ENCODE measurements at regions not wholly inside any gene's neighbourhood (a gene's known extent, or its start where the extent isn't known, plus 50 kb on each side); places are given as distances from the start of the nearest gene placed in this dataset.
"Not testable (repeated sequence)": the region's sequence is repeated elsewhere in the genome, so short reads cannot be mapped to it uniquely, and the experiment has no call there.

DNA sequence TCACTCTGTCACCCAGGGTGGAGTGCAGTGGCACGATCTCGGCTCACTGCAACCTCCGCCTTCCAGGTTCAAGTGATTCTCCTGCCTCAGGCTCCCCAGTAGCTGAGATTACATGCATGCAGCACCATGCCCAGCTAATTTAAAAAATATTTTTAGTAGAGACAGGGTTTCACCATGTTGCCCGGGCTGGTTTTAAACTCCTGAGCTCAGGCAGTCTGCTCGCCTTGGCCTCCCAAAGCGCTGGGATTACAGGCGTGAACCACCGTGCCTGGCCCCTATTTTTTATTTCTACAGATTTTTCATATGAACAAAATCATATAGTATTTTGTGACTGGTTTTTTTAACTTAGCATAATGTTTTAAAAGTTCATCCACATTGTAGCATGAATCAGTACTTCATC, 310.6 kb downstream of the RPS24 start:
- DNase-seq (ENCODE audit: low read depth): not testable (repeated sequence)

DNA sequence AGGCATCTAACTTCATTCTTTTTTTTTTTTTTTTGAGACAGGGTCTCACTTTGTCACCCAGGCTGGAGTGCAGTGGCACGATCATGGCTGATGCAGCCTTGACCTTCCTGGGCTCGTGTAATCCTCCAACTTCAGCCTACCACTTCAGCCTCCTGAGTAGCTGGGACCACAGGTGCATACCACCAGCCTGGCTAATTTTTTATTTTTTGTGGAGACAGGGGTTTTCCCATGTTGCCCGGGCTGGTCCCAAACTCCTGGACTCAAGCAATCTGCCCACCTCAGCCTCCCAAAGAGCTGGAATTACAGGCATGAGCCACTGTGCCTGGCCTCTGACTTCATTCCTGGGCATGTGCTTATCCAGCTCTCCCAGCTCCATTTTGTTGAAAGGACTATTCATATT, 311.9 kb downstream of the RPS24 start:
- DNase-seq (ENCODE audit: low read depth): not testable (repeated sequence)

DNA sequence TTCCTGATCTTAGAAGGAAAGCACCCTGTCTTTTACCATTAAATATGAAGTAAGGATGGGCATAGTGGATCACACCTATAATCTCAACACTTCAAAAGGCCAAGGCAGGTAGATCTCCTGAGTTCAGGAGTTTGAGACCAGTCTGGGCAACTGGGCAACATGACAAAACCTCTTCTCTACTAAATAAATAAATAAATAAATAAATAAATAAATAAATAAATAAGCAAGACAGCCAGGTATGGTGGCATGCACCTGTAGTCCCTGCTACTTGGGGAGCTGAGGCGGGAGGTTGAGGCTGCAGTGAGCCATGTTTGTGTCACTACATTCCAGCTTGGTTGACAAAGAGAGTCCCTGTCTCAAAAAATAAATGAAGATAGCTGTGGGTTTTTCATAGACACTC, 313.1 kb downstream of the RPS24 start:
- DNase-seq (ENCODE audit: low read depth): no peak

DNA sequence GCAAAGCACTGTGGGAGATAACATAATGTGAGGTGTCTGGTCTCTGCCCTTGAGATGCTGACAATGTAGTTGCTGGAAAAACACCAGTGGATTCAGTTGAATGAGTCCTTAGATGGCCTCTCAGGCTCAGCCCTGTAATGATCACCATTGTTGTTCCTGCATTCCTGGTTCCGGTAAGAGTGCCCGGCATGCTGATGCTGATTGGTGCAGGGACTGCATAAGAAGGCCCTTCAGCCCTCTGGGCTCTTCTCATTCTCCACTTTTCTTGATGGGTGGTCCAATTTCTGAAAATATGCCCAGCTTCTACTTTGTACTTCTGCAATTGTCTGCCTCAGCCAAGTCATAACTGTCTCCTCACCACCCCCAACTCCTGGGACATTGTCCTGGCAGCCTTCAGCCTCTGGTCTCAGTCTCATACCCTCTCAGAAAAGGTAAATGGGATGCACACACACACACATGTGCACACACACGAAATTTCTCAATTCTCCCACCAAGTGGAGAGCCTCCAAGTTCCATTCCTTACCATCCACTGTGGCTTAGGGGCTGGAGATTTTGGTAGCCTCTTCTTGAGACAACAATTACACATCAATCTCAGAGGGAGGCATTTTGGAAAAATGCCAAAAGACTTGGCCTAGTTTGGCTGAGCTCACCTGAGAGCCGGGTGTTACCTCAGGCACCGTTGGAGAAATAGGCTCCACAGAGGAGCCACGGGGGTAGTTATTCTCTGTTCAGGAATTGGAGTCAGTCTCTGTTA, 314.9 kb downstream of the RPS24 start:
- no peak for DNase-seq (ENCODE audit: low read depth)

DNA sequence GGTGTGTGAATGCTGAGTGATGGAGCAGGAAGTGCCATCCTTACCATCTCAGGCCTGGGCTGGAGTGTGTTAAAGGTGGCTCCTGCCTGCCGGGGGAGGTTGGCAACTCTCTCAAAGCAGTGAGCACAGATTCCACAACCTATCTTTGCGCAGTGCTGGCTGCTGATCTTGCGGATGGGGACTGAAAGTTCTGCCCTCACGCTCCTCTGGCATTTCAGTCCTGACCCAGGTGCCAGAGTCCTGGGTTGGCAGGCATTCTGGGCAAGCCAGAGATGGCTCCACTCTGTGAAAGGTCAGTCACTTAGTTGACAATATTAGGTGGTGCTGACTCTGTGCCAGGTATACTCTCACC, 315.5 kb downstream of the RPS24 start:
- DNase-seq (ENCODE audit: low read depth): no peak

DNA sequence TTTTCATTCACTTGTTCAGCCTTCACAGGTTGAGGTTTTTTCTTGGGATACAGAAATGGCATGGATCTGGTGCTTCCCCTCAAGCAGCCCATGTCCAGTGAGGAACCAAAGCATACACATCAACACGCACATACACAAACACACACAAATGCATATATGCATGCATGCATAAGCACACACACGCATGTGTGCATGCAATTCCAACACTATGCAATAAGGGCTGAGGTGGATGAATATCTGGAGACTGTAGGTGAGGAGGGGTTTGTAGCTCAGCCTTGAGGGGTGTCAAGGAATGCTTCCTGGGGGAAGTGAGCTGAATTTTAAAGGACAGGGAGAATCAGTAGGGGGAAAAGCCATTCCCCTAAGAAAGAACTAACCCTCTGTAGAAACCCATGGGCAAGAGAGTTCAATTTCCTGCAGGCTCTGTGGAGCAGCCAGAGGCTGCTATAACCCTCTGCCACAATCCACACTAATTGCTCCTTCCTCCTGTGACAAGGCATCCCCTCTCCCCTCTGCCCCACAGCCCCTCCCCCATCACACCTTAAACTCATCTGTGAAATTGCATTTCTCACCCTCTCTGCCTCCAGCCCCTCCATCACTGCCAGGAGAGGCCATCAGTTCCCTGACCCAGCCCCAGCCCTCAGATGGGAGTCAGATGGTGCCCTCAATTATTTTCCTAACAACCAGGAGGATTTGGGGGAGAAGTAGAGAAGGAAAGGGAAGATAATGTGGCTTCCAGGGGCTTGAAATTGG, 316.4 kb downstream of the RPS24 start:
- no peak for DNase-seq (ENCODE audit: low read depth)

DNA sequence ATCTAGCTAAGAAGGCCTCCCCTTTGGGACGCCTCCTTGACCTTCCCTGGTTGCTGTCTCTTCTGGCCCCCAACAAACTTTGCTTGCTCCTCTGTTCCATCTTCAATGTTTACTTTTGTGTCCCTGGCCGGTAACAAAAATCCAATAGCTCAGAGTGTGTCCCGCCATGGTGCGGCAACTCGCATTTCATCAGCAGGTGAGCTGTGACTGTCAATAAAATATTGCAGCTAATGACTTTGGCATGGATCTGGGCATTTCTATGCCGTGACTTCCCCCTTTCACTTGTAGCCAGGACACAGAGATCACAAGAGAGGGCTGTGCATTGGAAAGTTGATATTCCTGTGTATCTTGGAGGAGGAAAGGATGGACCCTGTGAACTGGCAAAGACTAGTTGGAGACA, 317.6 kb downstream of the RPS24 start:
- no peak for DNase-seq (ENCODE audit: low read depth)

DNA sequence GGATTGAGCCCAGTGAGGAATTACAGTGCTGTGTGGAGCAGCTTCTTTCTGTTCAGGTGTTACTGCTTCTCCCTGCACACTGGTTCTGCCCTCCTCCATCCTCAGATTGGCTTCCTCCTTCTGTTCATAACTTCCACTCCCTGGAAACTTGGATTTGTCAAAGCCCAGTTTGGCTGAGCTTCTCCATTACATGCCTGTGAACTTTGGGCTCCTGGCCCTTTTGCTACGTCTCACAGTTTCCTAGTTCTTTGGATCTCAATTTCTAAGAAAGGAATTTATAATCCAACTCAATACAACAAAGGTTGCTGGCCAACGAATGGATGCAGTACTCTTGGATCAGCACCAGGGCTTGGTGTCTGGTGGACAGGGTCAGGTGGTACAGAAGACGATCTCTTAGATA, 318.1 kb downstream of the RPS24 start:
- no peak for DNase-seq (ENCODE audit: low read depth)

DNA sequence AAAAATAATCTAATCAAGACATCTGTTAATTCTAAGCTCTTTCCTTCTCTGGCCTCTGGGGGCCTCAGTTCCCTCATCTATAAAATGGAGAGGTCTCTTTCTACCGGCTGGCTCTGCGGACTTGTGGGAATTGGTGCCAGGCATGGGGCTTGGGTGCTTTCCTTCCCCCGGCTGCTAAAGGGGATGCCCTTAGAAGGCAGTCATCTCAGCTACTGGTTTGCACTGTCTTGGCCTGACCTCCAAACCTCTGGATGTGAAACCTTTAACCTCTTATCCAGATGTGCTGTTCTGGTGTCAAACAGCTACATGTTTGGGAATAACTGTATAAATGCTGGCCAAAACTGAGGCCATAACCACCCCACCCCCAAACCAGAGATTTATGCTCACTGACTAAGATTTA, 320.0 kb downstream of the RPS24 start:
- no peak for DNase-seq (ENCODE audit: low read depth)

DNA sequence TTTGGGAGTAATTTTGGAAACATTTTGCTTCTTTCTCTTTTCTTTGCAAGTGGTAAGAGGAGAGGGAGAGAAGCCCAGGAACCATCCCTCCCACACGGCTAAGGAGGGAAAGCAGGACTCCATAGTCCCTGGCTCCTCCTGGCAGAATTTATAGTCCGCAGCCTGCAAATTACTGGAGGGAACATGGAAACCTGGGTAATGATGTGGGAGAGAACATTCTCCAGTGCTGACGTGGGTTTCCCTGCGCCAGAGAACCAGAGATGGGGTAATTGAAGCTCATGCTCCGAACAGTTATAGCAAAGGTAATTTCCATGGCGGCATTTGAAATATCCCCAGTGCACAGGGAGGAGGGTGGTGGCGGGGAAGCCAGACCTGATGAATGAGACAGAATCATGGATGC, 320.4 kb downstream of the RPS24 start:
- no peak for DNase-seq (ENCODE audit: low read depth)

DNA sequence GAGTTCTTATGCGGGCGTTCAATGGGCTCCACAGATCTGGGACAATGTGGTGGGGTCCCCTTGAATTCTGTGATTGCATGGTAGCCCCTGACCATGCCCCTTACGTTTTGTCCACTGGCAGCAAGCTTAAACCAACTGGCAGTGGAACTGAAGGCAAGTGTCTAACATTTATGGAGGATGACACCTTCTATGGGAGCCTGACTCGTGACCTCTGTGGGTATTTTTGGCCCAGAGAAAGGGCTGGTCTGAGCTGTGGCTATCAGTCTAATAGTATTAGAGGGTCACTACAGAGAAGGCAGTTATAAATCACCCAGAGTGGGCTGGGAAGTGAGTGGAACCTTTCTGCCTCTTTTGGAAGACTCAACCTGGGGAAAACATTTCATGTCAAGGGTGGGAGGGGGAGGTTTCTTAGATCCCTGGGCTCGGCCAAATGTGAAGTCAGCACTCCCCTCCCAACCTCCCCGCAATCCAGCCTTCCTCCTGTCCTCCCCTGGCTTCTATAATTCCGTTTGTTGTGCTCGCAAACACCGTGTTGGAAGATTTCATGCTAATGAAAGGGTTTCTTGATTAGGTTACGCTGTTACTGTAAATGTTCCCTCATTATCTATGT, 322.7 kb downstream of the RPS24 start:
- no peak for DNase-seq (ENCODE audit: low read depth)

DNA sequence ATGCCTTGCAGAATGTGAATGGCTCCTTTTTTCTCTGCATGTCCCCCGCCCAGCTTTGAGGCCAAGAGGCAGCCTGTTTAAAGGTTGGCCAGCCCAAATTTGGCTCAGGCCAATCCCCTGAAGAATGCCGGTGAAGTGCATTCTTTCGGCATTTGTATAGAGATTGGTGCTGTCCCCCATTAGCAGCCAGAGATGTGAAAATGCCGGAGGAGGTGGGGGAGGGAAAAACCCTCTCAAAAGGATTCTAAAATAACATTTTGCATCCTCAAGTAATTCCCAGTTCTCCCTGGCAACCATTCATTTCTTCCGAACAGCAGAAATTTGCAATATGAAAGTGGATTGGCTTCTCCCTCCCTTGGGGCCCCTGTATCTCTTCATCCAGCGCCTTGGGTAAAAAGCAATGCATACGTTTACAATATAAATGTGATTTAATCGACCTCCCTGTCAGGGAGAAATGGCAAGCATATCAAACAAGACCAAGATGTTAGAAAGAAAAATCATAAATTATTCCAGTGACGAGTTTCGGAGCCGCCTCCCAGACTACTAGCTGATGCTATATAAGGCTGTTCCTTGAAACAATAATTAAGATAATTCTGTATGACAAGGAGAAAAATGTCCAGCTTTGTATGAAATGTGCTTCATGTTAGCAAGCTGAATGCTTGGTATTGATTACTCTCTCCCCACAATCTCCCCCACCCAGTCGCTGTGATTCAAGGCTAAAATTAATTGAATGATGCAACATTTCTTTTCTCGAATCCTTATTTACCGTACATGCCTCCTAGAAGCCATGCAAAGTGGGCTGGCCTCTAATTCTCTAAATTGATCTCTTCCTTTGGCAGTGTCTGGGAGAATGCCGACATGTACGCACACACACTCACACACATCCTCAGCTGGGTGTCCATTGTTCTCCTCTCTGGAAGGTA, 323.7 kb downstream of the RPS24 start:
- no peak for DNase-seq (ENCODE audit: low read depth)

DNA sequence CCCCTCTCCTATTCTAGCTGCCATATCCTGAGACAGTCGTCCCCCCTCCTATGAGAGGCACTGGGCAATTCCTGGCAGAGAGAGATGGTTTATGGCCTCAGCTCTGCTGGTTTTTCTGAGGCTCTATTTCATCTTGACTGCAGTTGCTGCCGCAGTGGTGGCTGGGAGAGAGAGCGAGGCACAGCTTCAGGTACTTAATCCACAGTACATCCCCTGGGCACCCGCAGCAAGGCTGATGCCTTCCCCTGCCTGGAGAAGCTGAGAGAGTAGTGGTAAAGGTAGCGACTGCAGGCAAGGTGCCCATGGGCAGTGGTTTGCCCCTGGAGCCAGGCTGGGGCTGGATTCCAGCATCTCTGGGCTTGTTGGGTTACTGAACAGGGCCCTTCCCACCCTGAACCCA, 324.7 kb downstream of the RPS24 start:
- no peak for DNase-seq (ENCODE audit: low read depth)

DNA sequence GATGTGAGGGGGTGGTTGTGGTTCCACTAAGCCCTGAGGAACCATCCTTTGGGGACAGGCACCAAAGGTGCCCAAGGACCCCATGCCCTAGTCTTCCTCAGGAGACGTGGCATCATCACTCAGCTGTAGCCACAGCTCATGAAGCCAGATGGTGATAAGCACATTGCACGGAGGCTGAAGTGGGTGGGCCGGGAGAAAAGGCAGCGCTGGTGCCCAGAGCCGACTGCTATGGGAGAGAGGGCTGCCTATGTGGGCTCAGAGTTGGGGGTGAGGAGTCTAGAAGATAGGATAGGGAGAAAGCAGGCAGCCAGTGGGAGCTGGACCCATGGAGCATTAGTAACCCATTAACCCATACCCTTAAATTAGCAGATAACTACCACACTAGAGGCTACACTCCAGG, 325.3 kb downstream of the RPS24 start:
- no peak for DNase-seq (ENCODE audit: low read depth)

DNA sequence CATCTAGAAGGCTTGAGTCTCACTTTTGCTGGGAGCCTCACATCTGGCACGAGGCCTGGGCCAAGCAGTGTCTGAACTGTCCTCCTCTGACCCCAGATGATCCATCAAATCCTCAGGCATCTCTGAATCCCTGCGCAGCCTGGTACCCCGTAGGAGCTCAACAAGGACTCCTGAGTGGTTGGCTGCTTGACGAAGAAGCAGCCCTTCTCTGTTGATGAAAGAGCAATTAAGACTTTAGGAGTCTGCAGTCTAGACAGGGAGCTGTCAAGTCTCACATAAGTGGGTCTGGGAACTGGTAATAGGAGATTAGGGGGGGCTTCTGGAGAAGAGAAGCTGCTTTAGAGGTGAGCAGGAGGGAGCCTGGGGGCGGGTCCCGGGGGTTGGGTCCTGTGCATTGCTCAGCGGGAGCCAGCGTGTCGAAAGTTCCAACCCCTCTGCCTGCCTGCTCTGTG, 326.0 kb downstream of the RPS24 start:
- no peak for DNase-seq (ENCODE audit: low read depth)

DNA sequence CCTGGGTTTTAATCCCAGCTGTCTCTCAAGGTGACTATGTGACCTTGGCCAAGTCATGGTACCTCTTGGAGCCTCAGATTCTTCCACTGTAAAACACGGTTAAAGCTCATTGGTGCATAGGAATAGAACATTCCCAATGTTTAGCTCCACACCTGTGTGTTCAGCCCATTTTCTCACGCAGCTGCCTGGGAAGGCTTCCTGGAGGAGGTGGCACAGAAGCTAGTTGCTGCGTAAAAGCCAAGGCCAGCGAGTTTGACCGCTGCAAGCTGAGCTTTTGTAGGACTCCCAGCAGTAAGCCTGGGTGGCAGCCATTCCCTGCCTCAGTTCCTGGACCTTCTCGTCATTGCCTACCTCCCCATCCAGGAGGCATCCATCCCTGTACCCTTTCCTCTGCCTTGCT, 326.6 kb downstream of the RPS24 start:
- no peak for DNase-seq (ENCODE audit: low read depth)

DNA sequence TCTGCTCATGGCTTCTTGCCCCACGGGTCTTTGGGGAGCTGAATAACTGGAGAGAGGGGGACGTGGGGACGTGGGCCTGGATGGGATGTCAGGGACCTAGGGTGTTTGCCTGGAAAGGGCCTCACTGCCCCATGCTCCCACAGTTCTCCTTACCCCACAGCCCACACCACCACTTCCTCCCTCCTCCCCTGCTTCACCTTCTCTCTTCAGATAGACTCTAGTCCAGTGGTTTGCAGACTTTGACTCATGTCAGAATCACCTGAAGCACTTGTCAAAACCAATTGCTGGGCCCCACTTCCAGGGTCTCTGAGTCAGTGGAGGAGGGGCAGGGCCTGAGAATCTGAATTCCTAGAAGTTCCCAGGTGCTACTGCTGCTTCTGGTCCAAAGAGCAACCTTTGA, 327.4 kb downstream of the RPS24 start:
- no peak for DNase-seq (ENCODE audit: low read depth)

DNA sequence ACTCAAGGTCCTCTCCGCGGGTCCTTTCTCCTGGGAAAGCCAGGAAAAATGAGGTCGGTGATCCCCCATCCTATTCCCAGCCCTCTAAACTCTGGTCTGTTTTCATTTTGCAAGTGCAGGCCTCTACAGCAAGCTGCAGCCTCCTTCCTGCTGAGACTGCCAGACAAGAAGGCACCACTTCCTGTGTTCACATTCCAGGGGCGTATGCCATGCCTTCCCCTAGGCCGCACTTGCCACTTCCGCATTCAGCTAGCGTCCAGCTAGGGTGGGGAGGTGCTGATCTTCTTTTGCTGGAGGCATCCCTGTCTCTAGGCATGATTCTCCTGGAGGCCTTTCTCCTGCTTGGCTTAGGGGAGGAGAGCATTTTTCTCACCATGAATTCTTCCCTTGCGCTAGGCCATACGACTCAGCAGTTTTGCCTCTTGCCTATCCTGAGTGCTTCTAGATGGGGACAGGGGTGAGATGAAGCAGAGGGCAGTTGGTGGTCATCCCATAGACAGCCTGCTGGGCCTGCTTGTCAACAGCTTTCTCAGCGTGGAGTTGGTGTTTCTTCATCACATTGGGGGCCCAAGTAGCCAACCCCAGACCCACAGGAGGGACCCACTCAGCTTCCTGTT, 328.9 kb downstream of the RPS24 start:
- no peak for DNase-seq (ENCODE audit: low read depth)

DNA sequence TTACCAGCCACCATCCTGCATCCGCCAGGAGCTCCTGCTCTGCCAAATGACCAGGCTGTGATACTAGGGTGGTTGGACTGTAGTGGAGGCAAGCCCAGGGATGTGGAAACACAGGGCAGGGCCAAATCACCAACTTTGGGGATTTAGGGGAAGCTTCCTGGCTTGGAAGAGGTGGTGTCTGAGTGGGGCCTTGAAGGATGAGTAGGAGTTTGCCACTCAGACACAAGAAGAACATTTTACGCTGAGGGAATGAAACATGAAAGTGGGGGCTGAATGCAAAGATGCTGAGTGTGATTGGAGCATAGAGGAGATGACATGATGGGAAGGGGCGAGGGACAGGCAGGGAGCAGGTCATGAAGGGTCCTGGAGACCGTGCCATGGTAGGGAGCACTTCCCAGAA, 329.5 kb downstream of the RPS24 start:
- no peak for DNase-seq (ENCODE audit: low read depth)

DNA sequence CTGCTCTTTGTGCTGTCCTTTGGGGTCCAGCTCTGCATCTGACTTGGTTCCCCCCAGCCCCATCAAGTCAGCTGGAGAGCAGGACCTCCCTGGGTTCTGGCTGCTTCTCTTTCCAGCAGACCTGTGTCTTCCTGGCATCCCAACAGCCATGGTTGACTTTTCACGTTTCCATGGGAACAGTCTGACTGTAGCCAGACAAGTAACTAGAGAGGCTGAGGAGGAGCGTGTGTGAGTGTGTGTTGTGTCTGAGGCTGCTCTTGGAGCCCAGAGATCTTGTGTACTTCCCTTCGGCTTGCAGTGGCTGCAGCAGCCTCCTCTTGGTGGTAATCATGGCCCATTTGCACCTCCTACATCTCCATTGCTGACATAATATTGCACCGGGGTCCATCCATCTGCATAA, 332.0 kb downstream of the RPS24 start:
- no peak for DNase-seq (ENCODE audit: low read depth)

DNA sequence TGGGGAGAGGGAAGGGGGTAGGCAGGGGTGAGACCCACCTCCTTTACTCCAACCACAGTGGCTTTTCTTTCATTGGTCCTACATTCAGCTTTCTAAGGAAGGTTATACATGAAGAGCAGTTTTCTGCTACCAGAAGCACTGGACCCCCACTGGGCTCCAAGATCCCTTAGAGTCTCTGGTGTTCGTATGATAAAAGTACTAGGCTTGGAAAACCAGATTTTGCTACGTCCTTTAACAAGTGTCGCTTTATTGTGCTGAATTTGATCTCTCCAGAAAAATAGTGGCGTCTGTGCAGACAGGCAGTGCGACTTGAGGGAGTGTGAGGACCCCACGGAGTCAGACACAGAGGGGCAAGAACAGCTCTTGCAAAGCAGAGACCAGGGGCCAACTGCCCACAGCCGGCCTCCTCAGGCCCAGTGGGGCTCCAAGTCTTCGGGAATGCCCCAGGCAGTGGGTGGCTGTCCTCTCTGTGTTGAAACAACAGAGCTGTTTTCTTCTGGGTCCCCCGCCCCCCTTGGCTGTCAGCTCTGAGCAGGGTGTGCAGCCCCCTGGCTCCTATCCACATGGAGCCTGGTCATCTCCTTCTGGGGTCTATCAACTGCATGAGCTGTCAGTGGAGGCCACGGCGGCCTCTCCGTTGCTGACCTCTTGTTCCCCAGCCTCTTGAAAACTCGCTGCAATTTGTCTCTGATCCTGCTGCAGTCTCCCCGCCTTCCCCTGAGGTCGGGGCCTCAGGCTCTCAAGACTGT, 333.2 kb downstream of the RPS24 start:
- no peak for DNase-seq (ENCODE audit: low read depth)

Measured in activated T-cell treated with anti-CD3 and anti-CD28 coated beads for 24 hours (primary cell).